Activated naive CD8-positive, alpha-beta T cell treated with anti-CD3 and anti-CD28 coated beads, Interleukin-2, amount 50 U/mL, for 24 hours (primary cell): ENCODE measurements at regions not wholly inside any gene's neighbourhood (a gene's known extent, or its start where the extent isn't known, plus 50 kb on each side); places are given as distances from the start of the nearest gene placed in this dataset.

Experiments
- ATAC-seq: fragments of 150-1000 bp; cut with Tn5 transposase; one replicate; pipeline ENCODE4 v1.10.0; 2021
- DNase-seq: peaks from one replicate; pipeline ENCODE4 v3.0.0; 2021
- H3K27ac Mint-ChIP-seq: one replicate; pipeline ENCODE4 v1.8.0; 2021; ENCODE audit warnings: mild to moderate bottlenecking, mixed read lengths
- H3K27me3 Mint-ChIP-seq: one replicate; pipeline ENCODE4 v1.8.0; 2021; ENCODE audit warnings: mixed read lengths
- H3K36me3 Mint-ChIP-seq: one replicate; pipeline ENCODE4 v1.8.0; 2021; ENCODE audit warnings: low read depth, mixed read lengths
- H3K4me1 Mint-ChIP-seq: one replicate; pipeline ENCODE4 v1.8.0; 2021; ENCODE audit warnings: mixed read lengths
- H3K4me3 Mint-ChIP-seq: one replicate; pipeline ENCODE4 v1.8.0; 2021; ENCODE audit warnings: mild to moderate bottlenecking, moderate library complexity, mixed read lengths
- H3K9me3 Mint-ChIP-seq: one replicate; pipeline ENCODE4 v1.8.0; 2021; ENCODE audit warnings: mixed read lengths

DNA sequence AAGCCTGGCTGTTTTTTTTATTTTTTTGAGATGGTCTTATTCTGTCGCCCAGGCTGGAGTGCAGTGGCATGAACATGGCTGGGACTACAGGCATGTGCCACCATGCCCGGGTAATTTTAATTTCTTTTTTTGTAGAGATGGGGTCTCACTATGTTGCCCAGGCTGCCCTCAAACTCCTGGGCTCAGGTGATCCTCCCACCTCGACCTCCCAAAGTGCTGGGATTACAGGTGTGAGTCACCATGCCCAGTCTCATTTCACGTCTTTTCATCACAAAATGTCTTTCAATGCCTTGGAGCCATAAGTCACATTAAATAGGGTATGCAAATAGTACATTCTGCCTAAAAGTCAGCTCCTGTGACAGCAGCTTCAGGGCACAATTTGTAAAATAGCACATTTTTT lies 52.8 kb downstream of the SOX2 start:
- H3K27ac Mint-ChIP-seq: no peak overlapping the region
- H3K9me3 Mint-ChIP-seq: no peaks in the 10 kb centered on the region
- H3K4me1 Mint-ChIP-seq: no peaks in the 10 kb centered on the region
- no peak overlapping the region for H3K4me3 Mint-ChIP-seq
- no peaks in the 10 kb centered on the region for H3K27me3 Mint-ChIP-seq
- ATAC-seq: no peak
- no peak for DNase-seq
- no peaks in the 10 kb centered on the region for H3K36me3 Mint-ChIP-seq

DNA sequence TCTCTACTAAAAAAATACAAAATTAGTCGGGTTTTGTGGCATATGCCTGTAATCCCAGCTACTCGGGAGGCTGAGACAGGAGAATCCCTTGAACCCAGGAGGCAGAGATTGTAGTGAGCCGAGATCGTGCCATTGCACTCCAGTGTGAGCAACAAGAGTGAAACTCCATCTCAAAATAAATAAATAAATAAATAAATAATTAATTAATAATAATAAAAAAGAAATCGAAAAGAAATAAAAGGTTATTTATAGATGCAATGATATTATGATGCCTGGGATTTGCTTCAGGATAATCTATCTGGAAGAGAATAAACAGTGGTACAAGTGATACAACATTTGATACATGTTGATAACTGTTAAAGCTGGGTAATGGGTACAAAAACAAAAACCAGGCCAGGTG lies 58.6 kb downstream of the SOX2 start:
- ATAC-seq: no peak
- Mint-ChIP-seq H3K9me3 (no peaks in the 10 kb centered on the region), H3K27ac (no peak overlapping the region)

DNA sequence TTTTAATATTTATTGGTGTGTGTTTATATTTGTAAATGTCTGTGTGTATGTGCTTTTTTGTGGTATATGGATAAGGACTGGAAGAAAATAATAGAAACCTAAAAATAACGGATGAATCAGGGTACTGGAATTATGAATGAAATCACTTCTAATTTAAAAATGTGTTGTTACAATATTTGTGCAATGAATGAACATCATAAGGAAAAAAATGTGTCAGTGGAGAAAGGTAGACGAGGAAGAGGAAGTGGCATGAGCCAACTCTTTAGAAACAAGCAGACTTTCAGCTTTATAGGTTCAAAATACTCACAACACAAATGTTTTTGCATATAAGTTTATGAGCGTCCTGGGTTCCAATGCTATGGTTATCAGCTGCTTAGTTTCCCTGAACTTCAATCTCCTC lies 59.4 kb downstream of the SOX2 start:
- DNase-seq: no peak
- H3K4me1 Mint-ChIP-seq: no peaks in the 10 kb centered on the region
- H3K9me3 Mint-ChIP-seq: no peaks in the 10 kb centered on the region
- H3K27me3 Mint-ChIP-seq: no peaks in the 10 kb centered on the region
- H3K27ac Mint-ChIP-seq: no peak overlapping the region
- no peak for ATAC-seq
- no peak overlapping the region for H3K4me3 Mint-ChIP-seq
- no peaks in the 10 kb centered on the region for H3K36me3 Mint-ChIP-seq

More for the DNA sequence above, 58.6 kb downstream of the SOX2 start:
- Mint-ChIP-seq H3K27me3 (no peaks in the 10 kb centered on the region), H3K36me3 (no peaks in the 10 kb centered on the region), H3K4me1 (no peaks in the 10 kb centered on the region), H3K4me3 (no peak overlapping the region)
- no peak for DNase-seq

DNA sequence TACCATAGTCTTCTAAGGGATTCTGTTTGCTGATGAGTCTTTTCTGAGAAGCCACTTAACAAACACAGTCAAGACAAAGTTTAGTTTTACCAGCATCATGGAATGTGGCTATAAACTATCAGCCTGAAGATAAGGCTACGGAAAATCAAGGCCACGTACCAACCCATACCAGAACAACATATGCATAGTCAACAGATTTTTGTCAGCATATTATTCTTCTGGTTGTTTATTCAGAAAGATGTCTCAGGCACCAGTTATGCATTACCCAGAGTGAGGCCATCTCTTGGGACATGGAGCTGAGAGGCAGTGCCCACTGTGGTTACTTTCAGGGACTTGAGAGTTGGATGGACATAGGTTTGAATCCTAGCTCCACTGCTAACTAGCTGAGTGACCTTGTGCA lies 60.4 kb downstream of the SOX2 start:
- ATAC-seq (no peak), DNase-seq (no peak)
- Mint-ChIP-seq H3K36me3 (no peaks in the 10 kb centered on the region), H3K9me3 (no peaks in the 10 kb centered on the region), H3K4me3 (no peak overlapping the region), H3K27ac (no peak overlapping the region), H3K4me1 (no peaks in the 10 kb centered on the region), H3K27me3 (no peaks in the 10 kb centered on the region)

DNA sequence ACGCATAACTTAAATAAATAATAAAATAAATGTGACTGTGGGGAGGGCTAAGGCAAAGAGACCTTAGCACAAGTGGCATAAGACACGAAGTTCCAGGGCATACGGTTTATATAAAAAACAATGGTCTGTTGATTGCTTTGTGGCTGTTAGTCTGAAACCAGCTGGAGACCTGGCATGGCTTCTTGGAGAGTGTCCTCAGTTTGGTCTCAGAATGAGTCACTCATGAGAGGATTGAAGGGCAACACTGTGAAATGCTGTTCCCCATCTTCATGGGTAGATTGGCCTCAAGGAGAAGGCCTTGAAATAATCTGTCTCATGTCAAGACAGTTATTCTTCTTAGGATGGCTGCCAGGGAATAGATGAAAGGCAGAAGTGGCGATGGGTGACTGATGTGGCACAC lies 62.2 kb downstream of the SOX2 start:
- Mint-ChIP-seq H3K36me3 (no peaks in the 10 kb centered on the region), H3K4me3 (no peak overlapping the region), H3K27me3 (no peaks in the 10 kb centered on the region), H3K27ac (no peak overlapping the region), H3K4me1 (no peaks in the 10 kb centered on the region), H3K9me3 (no peaks in the 10 kb centered on the region)
- no peak for ATAC-seq
- no peak for DNase-seq

DNA sequence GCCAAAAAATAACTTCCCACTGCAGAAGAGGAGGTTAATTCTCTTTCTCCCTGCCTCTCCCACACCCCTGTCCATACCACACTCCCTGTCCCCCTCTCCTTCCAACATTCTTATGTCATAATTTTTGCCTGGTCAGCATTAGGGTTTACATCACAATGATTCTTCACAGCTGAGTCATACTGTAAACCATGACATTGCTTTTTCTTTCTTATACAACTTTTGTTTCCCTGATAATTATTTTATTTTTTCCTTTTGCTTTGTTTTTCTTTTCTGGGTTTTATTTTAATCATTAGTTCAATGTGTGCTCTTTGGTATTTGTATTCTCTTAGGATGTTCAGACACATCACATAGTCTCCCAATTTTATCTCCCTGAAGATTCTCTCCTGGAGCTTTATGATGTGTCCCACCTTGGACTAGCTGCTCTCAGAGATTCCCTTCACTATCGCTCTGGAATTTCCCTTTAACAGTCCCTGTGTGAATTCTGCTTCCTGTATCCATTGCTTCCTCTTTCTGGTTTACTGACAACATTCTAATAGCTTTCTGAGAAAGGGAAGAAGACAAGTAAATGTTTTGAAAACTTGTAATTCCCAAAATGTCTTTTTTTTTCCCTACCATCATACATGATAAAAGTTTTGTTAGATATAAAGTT lies 70.7 kb downstream of the SOX2 start:
- Mint-ChIP-seq H3K27ac (no peak overlapping the region), H3K4me3 (no peak overlapping the region), H3K9me3 (peaks cover 6% of the 10 kb centered on the region), H3K36me3 (no peaks in the 10 kb centered on the region), H3K27me3 (no peaks in the 10 kb centered on the region), H3K4me1 (no peaks in the 10 kb centered on the region)
- DNase-seq (no peak), ATAC-seq (no peak)

DNA sequence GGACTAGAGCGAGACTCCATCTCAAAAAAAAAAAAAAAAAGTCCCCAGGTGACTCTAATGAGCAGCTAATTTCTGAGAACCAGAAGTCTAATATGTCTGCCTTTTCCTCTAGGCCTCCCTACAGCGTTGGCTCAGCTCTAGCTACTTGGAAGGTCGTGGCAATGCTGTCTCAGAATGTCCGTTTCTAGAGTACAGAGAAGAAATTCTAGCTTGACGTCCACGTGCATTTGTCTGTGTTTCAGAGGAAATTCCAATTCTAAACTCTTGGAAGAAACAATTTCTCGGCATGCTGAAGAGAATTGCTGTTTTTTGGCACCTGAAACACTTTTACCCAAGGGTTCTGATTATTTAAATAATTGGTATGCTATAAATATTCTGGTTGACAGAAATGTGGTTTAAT lies 78.8 kb downstream of the SOX2 start:
- Mint-ChIP-seq H3K27me3 (peaks cover 2% of the 10 kb centered on the region), H3K27ac (no peak overlapping the region), H3K4me3 (no peak overlapping the region), H3K36me3 (no peaks in the 10 kb centered on the region), H3K4me1 (no peaks in the 10 kb centered on the region), H3K9me3 (no peaks in the 10 kb centered on the region)
- ATAC-seq: no peak
- no peak for DNase-seq

DNA sequence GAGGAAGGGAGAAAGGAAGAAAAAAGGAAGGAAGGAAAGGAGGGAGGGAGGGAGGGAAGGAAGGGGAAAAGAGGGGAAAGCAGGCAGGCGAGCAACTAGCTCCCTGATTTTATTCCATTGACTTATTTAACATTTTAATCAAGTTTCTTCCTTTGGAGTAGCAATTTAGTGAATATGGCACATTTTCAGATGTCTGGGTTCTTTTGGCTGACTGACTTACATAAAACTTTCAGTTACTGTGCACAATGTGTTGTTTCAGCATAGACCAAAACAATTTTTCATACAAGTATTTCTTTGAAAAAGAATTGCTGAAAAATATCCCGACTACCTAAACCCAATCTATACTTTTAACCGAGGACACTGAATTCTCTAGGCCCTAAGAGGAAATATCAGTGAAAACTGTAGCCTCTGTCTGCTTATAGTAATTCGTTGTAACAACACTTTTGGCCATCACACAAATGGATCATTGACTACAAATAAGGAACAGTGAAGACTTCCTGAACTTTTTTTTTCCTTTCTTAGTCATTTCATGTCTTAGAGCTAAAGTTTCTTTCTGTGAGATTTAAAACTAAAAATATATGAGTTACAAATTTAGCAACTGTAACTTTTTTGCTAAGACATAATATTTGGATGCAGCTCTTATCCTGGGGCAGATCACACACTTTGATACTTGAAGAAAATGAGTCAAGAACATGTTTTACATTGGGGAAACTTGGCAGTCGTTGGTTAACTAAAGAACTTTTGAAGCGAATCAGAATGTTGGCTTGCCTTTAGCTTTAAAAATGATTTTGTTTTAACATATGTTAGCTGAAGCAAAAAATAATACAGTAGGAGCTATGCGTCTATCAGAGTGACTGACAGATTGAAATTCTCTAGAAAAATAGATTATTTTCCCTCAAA lies 79.6 kb downstream of the SOX2 start:
- no peak for DNase-seq
- Mint-ChIP-seq H3K4me3 (no peak overlapping the region), H3K9me3 (no peaks in the 10 kb centered on the region), H3K36me3 (no peaks in the 10 kb centered on the region), H3K27ac (no peak overlapping the region), H3K4me1 (no peaks in the 10 kb centered on the region), H3K27me3 (peaks cover 2% of the 10 kb centered on the region)
- no peak for ATAC-seq

DNA sequence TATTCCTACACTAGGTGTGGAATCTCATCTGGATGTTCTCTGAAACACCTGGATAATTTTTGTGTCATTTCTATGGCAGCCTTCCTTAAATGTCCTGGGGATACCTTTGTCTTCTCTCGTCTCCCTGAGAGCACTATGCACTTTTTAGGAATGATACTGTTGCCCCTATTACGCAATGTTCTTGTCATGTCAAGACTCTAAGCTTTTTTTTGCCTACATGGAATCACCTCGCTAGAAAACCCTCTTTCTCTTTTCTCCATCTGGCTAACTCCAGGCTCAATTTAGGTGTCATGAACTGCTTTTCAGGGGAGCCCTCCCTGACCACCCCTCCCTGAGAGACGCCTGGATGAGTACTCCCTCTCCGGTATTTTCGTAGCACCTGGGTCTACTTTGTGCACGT lies 81.3 kb downstream of the SOX2 start:
- H3K27ac Mint-ChIP-seq: no peak overlapping the region
- peaks cover 4% of the 10 kb centered on the region for H3K27me3 Mint-ChIP-seq
- DNase-seq (no peak), ATAC-seq (no peak)
- no peaks in the 10 kb centered on the region for H3K4me1 Mint-ChIP-seq
- no peak overlapping the region for H3K4me3 Mint-ChIP-seq
- H3K9me3 Mint-ChIP-seq: no peaks in the 10 kb centered on the region
- no peaks in the 10 kb centered on the region for H3K36me3 Mint-ChIP-seq

DNA sequence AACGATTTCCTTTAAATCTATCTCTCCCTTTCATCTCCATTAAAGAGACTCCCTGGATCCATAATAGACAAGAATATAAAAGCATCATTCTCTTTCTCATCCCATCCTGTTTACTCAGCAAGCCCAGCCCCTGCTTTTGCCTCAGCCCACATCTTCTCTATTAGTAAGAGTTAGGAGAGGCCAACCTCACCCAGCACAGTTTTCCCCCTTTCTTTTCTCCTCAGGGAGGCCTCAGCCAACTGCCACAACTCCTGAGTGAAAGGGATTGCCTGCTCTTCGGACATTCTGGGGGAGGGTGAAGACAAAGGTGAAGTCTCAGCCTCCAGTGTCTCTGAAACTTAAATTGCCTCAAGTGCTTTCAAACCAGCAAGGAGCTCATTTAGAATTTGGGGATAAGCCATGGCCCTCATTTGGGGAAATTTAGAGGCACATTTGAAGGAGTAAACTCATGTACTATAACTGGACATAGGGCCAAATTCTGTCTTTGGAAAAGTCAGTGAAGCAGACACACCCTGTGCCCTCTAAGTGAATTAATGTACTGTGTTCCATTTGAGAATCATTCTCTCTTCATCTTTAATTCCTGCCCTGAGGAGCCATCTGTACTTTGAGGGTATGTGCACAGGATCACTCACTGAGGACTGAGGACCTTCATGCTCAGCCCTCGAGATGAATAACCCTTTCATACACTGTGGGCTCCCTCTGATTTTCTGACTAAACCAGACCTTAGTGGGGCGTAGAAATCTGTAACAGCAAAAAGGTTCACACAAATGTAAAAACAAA lies 82.5 kb downstream of the SOX2 start:
- Mint-ChIP-seq H3K4me3 (no peak overlapping the region), H3K36me3 (no peaks in the 10 kb centered on the region), H3K4me1 (no peaks in the 10 kb centered on the region), H3K27ac (no peak overlapping the region), H3K27me3 (peaks cover 4% of the 10 kb centered on the region), H3K9me3 (no peaks in the 10 kb centered on the region)
- DNase-seq (no peak), ATAC-seq (no peak)

DNA sequence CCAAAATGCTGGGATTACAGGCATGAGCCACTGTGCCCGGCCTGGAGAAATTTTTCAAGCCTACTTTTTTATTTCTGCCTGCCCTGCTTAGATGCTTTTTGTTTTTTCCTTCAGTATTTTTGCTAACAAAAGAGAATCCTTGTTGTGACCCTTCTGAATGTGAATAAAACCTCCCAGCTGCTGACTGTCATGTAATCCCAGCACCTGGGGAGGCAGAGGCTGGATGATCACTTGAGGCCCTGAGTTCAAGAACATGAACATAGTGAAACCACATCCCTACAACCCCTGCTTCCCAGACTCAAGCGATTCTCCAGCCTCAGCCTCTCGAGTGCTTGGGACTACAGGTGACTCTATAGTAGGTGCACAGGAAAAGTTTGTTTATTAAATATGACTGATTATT lies 84.9 kb downstream of the SOX2 start:
- H3K4me3 Mint-ChIP-seq: no peak overlapping the region
- ATAC-seq (no peak), DNase-seq (no peak)
- no peaks in the 10 kb centered on the region for H3K36me3 Mint-ChIP-seq
- H3K27ac Mint-ChIP-seq: no peak overlapping the region
- H3K4me1 Mint-ChIP-seq: no peaks in the 10 kb centered on the region
- peaks cover 2% of the 10 kb centered on the region for H3K27me3 Mint-ChIP-seq
- H3K9me3 Mint-ChIP-seq: no peaks in the 10 kb centered on the region

DNA sequence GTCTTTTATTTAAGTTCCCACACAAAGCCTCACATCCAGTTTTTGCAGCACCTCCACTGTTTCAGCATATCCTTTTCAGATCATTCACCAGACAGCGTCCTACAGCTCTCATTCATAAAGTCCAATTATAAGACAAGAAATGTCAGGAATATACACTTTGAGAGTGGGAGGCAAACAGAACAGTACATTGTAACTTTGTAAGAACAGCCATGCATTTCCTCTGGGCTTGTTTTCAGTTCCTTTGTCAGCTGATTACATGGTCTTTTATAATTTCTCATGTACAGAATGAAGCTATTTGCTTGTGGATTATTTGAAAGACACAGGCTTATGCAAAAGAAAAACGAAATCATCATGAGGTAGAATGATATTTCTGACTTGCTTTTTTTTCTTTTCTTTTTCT lies 85.7 kb downstream of the SOX2 start:
- H3K9me3 Mint-ChIP-seq: no peaks in the 10 kb centered on the region
- no peak overlapping the region for H3K27ac Mint-ChIP-seq
- no peaks in the 10 kb centered on the region for H3K36me3 Mint-ChIP-seq
- peaks cover 2% of the 10 kb centered on the region for H3K27me3 Mint-ChIP-seq
- no peaks in the 10 kb centered on the region for H3K4me1 Mint-ChIP-seq
- no peak for ATAC-seq
- no peak for DNase-seq
- no peak overlapping the region for H3K4me3 Mint-ChIP-seq

DNA sequence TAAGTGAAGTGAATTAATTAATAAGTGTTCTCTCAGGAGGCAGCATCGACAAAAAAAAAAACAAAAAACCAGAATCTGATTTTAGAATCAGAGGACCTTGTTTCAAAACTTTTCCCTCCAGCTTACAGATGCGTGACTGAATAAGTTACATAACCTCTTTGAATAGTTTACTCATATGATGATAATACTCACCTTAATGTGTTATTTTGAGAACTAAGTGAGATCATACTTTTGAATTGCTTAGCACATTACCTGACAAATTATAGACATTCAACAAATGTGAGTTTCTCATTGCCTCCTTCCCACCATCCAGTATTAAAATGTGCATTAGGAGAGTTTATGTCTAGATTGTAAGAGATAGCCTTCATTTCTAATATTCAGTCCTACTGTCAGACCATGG lies 94.0 kb downstream of the SOX2 start:
- no peak for ATAC-seq
- Mint-ChIP-seq H3K9me3 (peaks cover 4% of the 10 kb centered on the region), H3K27me3 (peaks cover 2% of the 10 kb centered on the region), H3K4me1 (no peaks in the 10 kb centered on the region), H3K4me3 (no peak overlapping the region), H3K36me3 (no peaks in the 10 kb centered on the region), H3K27ac (no peak overlapping the region)
- no peak for DNase-seq

DNA sequence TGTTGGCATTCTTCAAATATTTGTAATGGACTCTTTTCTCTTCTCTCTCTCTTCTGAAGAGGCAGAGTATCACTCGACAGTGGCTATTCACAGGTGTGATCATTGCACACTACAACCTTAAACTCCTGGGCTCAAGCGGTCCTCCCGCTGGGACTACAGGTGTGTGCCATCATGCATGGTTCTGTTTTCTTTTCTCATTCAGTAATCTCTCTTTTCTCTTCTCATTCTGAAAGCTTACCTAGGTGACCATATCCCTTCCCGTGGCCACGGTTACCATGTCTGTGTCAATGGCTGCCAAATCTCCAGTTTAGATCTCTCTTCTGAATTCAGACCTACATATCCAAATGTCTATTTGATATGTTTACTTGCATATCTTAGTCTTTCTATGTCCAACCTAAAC lies 96.3 kb downstream of the SOX2 start:
- no peak overlapping the region for H3K27ac Mint-ChIP-seq
- H3K27me3 Mint-ChIP-seq: peaks cover 2% of the 10 kb centered on the region
- H3K36me3 Mint-ChIP-seq: no peaks in the 10 kb centered on the region
- no peak overlapping the region for H3K4me3 Mint-ChIP-seq
- no peaks in the 10 kb centered on the region for H3K4me1 Mint-ChIP-seq
- DNase-seq (no peak), ATAC-seq (no peak)
- H3K9me3 Mint-ChIP-seq: peaks cover 4% of the 10 kb centered on the region

DNA sequence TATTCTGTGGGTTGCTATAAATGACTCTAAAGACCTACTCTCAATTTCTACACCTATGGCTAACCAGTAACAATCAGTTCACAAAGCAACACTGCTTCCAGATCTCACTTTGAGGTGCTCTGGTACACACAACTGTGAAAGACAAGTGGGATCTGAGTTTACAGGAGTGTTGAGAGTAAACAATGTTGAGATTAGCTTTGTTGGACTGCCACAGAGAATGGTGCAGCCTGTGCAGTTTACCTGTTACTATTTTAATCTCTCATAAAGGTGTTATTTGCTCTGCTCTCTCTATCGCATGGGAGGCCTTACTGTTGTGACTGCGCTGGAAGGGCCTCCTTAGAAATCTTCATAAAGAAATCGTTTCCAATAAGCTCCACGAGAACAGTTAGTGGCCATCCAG lies 112.0 kb downstream of the SOX2 start:
- peaks cover 2% of the 10 kb centered on the region for H3K27me3 Mint-ChIP-seq
- no peak overlapping the region for H3K4me3 Mint-ChIP-seq
- H3K9me3 Mint-ChIP-seq: peaks cover 4% of the 10 kb centered on the region
- H3K27ac Mint-ChIP-seq: no peak overlapping the region
- DNase-seq (no peak), ATAC-seq (no peak)
- no peaks in the 10 kb centered on the region for H3K4me1 Mint-ChIP-seq
- H3K36me3 Mint-ChIP-seq: no peaks in the 10 kb centered on the region
